NCI-H1694 (cell line): ENCODE measurements at regions not wholly inside any gene's neighbourhood (a gene's known extent, or its start where the extent isn't known, plus 50 kb on each side); places are given as distances from the start of the nearest gene placed in this dataset.
A peak's percentile ranks its signal among the peaks of the same experiment; 100 is the strongest.

Experiments used
- DNase-seq: peaks from one replicate; lab custom pipeline; 2025; lab: John Stamatoyannopoulos, UW

- DNase-seq = no peak
These were observed 774.7 kb downstream of the MECOM start for GRCh38 chr3:168888781-168889180.

- no peak for DNase-seq
These were observed 778.5 kb downstream of the MECOM start for GRCh38 chr3:168885028-168885427.

- no peak for DNase-seq
These were observed 779.1 kb downstream of the MECOM start for GRCh38 chr3:168884353-168884903.

- DNase-seq = no peak
These were observed 780.4 kb downstream of the MECOM start for GRCh38 chr3:168883145-168883544.

GRCh38 chr3:168881804-168882203 is 781.7 kb downstream of the MECOM start:
- DNase-seq = no peak

GRCh38 chr3:168878655-168879054 is 782.9 kb upstream of the GOLIM4 start:
- DNase-seq = no peak

GRCh38 chr3:168877899-168878298 is 782.2 kb upstream of the GOLIM4 start:
- no peak for DNase-seq

GRCh38 chr3:168876346-168877035 is 780.8 kb upstream of the GOLIM4 start:
- DNase-seq = no peak

GRCh38 chr3:168872826-168873225 is 777.1 kb upstream of the GOLIM4 start:
- no peak for DNase-seq

- DNase-seq = no peak
These were observed 775.2 kb upstream of the GOLIM4 start for GRCh38 chr3:168870892-168871291.

GRCh38 chr3:168865022-168865551 is 769.4 kb upstream of the GOLIM4 start:
- DNase-seq = no peak

- DNase-seq = no peak
These were observed 768.6 kb upstream of the GOLIM4 start for GRCh38 chr3:168864107-168865021.

GRCh38 chr3:168863561-168863960 is 767.8 kb upstream of the GOLIM4 start:
- DNase-seq = no peak

GRCh38 chr3:168862466-168862865 is 766.7 kb upstream of the GOLIM4 start:
- no peak for DNase-seq

GRCh38 chr3:168860592-168860991 is 764.9 kb upstream of the GOLIM4 start:
- DNase-seq = no peak

- DNase-seq = no peak
These were observed 764.3 kb upstream of the GOLIM4 start for GRCh38 chr3:168860028-168860427.

GRCh38 chr3:168859574-168859973 is 763.9 kb upstream of the GOLIM4 start:
- DNase-seq = no peak

GRCh38 chr3:168859143-168859542 is 763.4 kb upstream of the GOLIM4 start:
- no peak for DNase-seq

GRCh38 chr3:168858327-168858726 is 762.6 kb upstream of the GOLIM4 start:
- no peak for DNase-seq

- no peak for DNase-seq
These were observed 754.4 kb upstream of the GOLIM4 start for GRCh38 chr3:168850109-168850508.

GRCh38 chr3:168847291-168847883 is 751.7 kb upstream of the GOLIM4 start:
- DNase-seq = peak; percentile 17

- DNase-seq = no peak
These were observed 749.3 kb upstream of the GOLIM4 start for GRCh38 chr3:168844894-168845482.
